ENCODE measurements at regions not wholly inside any gene's neighbourhood (a gene's known extent, or its start where the extent isn't known, plus 50 kb on each side); places are given as distances from the start of the nearest gene placed in this dataset.

DNA sequence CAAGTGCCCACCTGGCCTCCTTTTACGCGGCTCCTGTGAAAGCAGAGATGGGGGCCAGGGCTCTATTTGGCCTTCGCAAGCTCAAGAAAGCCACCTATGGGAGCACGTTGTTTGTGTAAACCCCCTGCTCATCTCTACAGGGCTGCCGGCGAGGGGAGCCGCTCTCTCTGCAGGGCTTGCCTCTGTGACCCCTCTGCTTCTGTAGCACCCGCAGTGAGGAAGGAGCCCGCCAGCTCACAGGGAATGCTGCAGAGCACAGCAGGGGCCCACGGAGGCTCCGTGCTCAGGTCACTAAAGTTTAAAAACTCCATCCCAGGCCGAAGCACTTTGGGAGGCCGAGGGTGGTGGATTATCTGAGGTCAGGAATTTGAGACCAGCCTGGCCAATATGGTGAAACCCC is 376.8 kb downstream of the IRX2 start:
- Histone ChIP-seq H3K4me1 (no peaks in the 10 kb centered on the region), H3K4me3 (no peak overlapping the region), H3K9me3 (replicated peaks) (no peaks in the 10 kb centered on the region), H3K27ac (replicated peaks) (no peak overlapping the region), H3K36me3 (no peaks in the 10 kb centered on the region), H3K27me3 (ENCODE audit: low read depth) (peaks cover 7% of the 10 kb centered on the region)
- intact Hi-C loops (cut with micrococcal nuclease), result no loop called here
- DNase-seq, result no peak
- TF ChIP-seq, protein P1, sequence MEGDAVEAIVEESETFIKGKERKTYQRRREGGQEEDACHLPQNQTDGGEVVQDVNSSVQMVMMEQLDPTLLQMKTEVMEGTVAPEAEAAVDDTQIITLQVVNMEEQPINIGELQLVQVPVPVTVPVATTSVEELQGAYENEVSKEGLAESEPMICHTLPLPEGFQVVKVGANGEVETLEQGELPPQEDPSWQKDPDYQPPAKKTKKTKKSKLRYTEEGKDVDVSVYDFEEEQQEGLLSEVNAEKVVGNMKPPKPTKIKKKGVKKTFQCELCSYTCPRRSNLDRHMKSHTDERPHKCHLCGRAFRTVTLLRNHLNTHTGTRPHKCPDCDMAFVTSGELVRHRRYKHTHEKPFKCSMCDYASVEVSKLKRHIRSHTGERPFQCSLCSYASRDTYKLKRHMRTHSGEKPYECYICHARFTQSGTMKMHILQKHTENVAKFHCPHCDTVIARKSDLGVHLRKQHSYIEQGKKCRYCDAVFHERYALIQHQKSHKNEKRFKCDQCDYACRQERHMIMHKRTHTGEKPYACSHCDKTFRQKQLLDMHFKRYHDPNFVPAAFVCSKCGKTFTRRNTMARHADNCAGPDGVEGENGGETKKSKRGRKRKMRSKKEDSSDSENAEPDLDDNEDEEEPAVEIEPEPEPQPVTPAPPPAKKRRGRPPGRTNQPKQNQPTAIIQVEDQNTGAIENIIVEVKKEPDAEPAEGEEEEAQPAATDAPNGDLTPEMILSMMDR (IDR thresholded peaks at IDR 0.05; ENCODE audit: borderline replicate concordance), result no peak

DNA sequence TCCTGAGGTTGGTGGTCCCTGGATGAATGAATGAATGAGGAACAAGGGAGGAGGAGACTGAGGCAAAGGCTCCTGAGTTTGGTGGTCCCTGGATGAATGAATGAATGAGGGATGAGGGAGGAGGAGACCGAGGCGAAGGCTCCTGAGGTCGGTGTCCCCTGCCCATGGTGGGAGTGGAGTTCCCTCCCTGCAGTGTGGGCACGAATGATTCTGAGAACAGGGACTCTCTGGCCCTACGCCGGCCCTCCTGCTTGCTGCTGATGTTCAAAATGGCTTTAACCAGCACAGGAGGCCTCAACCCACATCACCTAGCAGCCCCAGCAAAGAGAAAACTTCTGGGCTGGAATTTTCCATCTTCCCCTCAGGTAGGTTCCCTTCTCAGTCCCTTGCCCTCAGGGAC is 377.8 kb downstream of the IRX2 start:
- no peaks in the 10 kb centered on the region for H3K4me1 ChIP-seq
- no peak for DNase-seq
- H3K27me3 ChIP-seq (ENCODE audit: low read depth), result peaks cover 6% of the 10 kb centered on the region
- no peak overlapping the region for H3K27ac ChIP-seq (replicated peaks)
- H3K9me3 ChIP-seq (replicated peaks), result no peaks in the 10 kb centered on the region
- no peaks in the 10 kb centered on the region for H3K36me3 ChIP-seq
- TF ChIP-seq, protein P1 (IDR thresholded peaks at IDR 0.05; ENCODE audit: borderline replicate concordance), result no peak
- H3K4me3 ChIP-seq, result no peak overlapping the region
- intact Hi-C loops (cut with micrococcal nuclease), result no loop called here

DNA sequence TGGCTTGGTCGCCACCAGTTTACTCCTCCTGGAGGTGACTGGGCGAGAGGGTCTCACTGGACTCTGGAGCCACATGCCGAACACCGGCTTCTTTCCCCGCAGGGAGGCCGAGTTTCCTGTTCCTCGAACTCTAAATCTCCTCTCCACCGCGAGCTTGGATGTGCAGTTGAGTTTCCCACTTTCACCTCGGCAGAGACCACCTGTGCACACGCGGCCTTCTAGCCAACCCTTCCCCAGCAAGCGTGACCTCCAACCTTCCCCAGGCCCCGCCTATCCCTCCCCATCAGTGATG is 380.1 kb downstream of the IRX2 start:
- Histone ChIP-seq H3K27me3 (ENCODE audit: low read depth) (peaks cover 7% of the 10 kb centered on the region), H3K4me3 (no peak overlapping the region), H3K36me3 (no peaks in the 10 kb centered on the region), H3K27ac (replicated peaks) (no peak overlapping the region), H3K9me3 (replicated peaks) (no peaks in the 10 kb centered on the region), H3K4me1 (no peaks in the 10 kb centered on the region)
- DNase-seq, result no peak
- TF ChIP-seq, protein P1 (IDR thresholded peaks at IDR 0.05; ENCODE audit: borderline replicate concordance), result no peak
- intact Hi-C loops (cut with micrococcal nuclease), result no loop called here

DNA sequence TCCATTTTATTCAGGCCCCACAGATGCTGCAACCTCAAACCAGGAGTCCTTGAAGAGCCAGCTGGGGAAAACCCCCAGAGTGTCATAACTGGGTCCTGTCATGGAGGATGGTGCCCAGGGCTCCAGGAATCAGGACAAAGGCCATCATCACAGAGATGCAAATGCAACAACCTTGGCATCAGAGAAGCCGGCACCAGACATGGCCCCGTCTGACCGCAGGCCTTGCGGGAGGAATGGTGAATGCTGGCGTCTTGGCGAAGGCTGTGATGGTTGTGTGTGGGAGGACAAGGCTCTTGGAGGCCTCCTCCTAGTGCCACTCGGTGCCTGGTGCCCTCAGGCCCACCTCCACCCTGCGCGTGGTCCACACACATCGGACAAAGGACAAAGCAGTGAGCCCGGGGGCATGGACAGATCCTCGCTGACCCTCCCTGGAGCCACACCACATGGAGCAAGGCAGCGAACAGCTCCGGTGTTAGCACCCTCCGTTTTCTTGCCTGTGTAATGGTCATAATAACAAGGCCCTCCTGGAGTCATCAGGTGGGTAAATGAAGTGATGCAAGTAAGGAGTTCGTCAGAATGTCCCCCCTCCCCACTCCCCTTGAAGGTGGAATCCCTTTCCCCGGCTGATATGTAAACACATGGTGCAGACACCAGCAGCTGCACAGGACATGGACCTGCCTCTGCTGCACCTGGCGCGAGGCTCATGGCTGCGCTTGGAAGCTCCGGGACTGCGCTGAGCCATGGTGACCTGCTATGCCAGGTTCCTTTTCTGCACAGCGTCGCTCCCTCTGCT is 380.7 kb downstream of the IRX2 start:
- TF ChIP-seq, protein P1 (IDR thresholded peaks at IDR 0.05; ENCODE audit: borderline replicate concordance), result no peak
- intact Hi-C loops (cut with micrococcal nuclease), result no loop called here
- no peak for DNase-seq
- no peak overlapping the region for H3K27ac ChIP-seq (replicated peaks)
- no peaks in the 10 kb centered on the region for H3K4me1 ChIP-seq
- no peaks in the 10 kb centered on the region for H3K36me3 ChIP-seq
- no peak overlapping the region for H3K4me3 ChIP-seq
- no peaks in the 10 kb centered on the region for H3K9me3 ChIP-seq (replicated peaks)
- peaks cover 9% of the 10 kb centered on the region for H3K27me3 ChIP-seq (ENCODE audit: low read depth)

DNA sequence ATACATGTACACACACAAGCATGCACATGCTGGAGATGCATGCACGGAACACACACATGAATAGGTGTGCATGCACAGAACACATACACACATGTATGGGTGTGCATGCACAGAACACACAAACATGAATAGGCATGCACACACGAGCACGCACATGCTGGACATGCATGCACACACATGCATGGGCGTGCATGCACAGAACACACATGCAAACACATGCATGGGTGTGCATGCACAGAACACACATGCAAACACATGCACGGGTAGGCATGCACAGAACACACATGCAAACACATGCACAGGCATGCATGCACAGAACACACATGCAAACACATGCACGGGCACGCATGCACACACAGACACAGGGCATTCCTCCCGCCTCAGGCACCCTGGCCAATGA is 382.3 kb downstream of the IRX2 start:
- no peak overlapping the region for H3K4me3 ChIP-seq
- H3K27ac ChIP-seq (replicated peaks), result no peak overlapping the region
- intact Hi-C loops (cut with micrococcal nuclease), result no loop called here
- peaks cover 16% of the 10 kb centered on the region for H3K27me3 ChIP-seq (ENCODE audit: low read depth)
- DNase-seq, result no peak
- no peaks in the 10 kb centered on the region for H3K4me1 ChIP-seq
- no peaks in the 10 kb centered on the region for H3K36me3 ChIP-seq
- H3K9me3 ChIP-seq (replicated peaks), result peaks cover 14% of the 10 kb centered on the region
- TF ChIP-seq, protein P1 (IDR thresholded peaks at IDR 0.05; ENCODE audit: borderline replicate concordance), result no peak

Measured in left ventricle myocardium inferior (tissue), 1 donor.